Prostate gland (tissue), 2 donors: ENCODE measurements at regions not wholly inside any gene's neighbourhood (a gene's known extent, or its start where the extent isn't known, plus 50 kb on each side); places are given as distances from the start of the nearest gene placed in this dataset.

Source experiments
- CTCF ChIP-seq, 4 experiments: fragments of 200-600 bp in 2 of 4; fragments of 450-650 bp in 2 of 4; sonication (generic) in 2 of 4; IDR thresholded peaks; 1 replicate in 3 of 4; 2 replicates in 1 of 4; pipeline ENCODE4 v1.5.1; 2016 to 2019; ENCODE audit warnings: antibody characterized with exemption in 4 of 4, mild to moderate bottlenecking in 2 of 4, moderate library complexity in 2 of 4
- POLR2A ChIP-seq: fragments of 450-650 bp; IDR thresholded peaks from one replicate; pipeline ENCODE4 v1.6.1; 2016; ENCODE audit warnings: antibody characterized with exemption, mild to moderate bottlenecking
- POLR2AphosphoS5 ChIP-seq: sonication (generic); formaldehyde crosslinking; IDR thresholded peaks from one replicate; pipeline ENCODE4 v1.6.1; 2017; ENCODE audit warnings: antibody characterized with exemption

GRCh38 chr4:66767442-66767841, 777.9 kb downstream of the CENPC start:
- TF ChIP-seq CTCF (IDR thresholded peaks at IDR 0.05) (no peak), POLR2AphosphoS5 (no peak), POLR2A (no peak)
